ENCODE measurements at regions not wholly inside any gene's neighbourhood (a gene's known extent, or its start where the extent isn't known, plus 50 kb on each side); places are given as distances from the start of the nearest gene placed in this dataset.

DNA sequence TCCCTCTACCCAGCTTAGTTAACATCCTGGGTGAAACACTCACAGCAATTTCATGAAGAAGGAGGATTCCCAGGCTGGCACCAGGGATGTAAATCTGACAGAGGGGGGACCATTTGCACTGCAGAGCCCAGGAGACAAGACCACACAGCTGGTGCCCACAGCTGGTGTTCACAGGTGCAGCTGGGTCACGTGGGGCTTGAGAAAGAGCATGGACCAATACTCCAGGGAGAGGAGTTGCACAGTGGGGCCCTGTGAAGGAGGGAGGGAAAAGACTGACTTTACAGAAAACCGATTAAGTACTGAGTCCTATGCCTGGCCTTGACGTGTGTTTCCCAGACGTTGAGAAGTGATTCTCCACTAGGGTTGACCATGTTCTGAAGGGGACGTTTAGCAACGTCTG lies 1316.7 kb upstream of the TMEM132C start:
- H3K27ac ChIP-seq (ENCODE audit: low read length), result no peak overlapping the region
- no peaks in the 10 kb centered on the region for H4K20me1 ChIP-seq (ENCODE audit: insufficient read depth)
- TF ChIP-seq RAD21 (conservative IDR thresholded peaks at IDR 0.05), result no peak
- TF ChIP-seq, protein P1, sequence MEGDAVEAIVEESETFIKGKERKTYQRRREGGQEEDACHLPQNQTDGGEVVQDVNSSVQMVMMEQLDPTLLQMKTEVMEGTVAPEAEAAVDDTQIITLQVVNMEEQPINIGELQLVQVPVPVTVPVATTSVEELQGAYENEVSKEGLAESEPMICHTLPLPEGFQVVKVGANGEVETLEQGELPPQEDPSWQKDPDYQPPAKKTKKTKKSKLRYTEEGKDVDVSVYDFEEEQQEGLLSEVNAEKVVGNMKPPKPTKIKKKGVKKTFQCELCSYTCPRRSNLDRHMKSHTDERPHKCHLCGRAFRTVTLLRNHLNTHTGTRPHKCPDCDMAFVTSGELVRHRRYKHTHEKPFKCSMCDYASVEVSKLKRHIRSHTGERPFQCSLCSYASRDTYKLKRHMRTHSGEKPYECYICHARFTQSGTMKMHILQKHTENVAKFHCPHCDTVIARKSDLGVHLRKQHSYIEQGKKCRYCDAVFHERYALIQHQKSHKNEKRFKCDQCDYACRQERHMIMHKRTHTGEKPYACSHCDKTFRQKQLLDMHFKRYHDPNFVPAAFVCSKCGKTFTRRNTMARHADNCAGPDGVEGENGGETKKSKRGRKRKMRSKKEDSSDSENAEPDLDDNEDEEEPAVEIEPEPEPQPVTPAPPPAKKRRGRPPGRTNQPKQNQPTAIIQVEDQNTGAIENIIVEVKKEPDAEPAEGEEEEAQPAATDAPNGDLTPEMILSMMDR (IDR thresholded peaks at IDR 0.05; ENCODE audit: poor library complexity, severe bottlenecking), result no peak
- TF ChIP-seq POLR2AphosphoS5 (IDR thresholded peaks at IDR 0.05), result no peak
- TF ChIP-seq, protein P2, sequence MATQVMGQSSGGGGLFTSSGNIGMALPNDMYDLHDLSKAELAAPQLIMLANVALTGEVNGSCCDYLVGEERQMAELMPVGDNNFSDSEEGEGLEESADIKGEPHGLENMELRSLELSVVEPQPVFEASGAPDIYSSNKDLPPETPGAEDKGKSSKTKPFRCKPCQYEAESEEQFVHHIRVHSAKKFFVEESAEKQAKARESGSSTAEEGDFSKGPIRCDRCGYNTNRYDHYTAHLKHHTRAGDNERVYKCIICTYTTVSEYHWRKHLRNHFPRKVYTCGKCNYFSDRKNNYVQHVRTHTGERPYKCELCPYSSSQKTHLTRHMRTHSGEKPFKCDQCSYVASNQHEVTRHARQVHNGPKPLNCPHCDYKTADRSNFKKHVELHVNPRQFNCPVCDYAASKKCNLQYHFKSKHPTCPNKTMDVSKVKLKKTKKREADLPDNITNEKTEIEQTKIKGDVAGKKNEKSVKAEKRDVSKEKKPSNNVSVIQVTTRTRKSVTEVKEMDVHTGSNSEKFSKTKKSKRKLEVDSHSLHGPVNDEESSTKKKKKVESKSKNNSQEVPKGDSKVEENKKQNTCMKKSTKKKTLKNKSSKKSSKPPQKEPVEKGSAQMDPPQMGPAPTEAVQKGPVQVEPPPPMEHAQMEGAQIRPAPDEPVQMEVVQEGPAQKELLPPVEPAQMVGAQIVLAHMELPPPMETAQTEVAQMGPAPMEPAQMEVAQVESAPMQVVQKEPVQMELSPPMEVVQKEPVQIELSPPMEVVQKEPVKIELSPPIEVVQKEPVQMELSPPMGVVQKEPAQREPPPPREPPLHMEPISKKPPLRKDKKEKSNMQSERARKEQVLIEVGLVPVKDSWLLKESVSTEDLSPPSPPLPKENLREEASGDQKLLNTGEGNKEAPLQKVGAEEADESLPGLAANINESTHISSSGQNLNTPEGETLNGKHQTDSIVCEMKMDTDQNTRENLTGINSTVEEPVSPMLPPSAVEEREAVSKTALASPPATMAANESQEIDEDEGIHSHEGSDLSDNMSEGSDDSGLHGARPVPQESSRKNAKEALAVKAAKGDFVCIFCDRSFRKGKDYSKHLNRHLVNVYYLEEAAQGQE (IDR thresholded peaks at IDR 0.05; ENCODE audit: borderline replicate concordance), result no peak
- TF ChIP-seq MXI1 (conservative IDR thresholded peaks at IDR 0.05; ENCODE audit: poor library complexity, severe bottlenecking), result no peak
- no peak for TF ChIP-seq TAF1 (IDR thresholded peaks at IDR 0.05; ENCODE audit: low read depth)
- no peak for TF ChIP-seq SMC3 (conservative IDR thresholded peaks at IDR 0.05; ENCODE audit: poor library complexity)
- no peak for TF ChIP-seq EP300 (conservative IDR thresholded peaks at IDR 0.05; ENCODE audit: poor library complexity, severe bottlenecking)
- TF ChIP-seq EZH2 (IDR thresholded peaks at IDR 0.05; ENCODE audit: borderline replicate concordance, insufficient read depth, low read length, poor library complexity, severe bottlenecking), result no peak
- no peak overlapping the region for H3K4me2 ChIP-seq (ENCODE audit: low read length)
- H3K79me2 ChIP-seq (replicated peaks; ENCODE audit: insufficient read depth, low read length), result no peaks in the 10 kb centered on the region
- H3K9ac ChIP-seq (ENCODE audit: low read length), result no peak overlapping the region
- no peaks in the 10 kb centered on the region for H3K36me3 ChIP-seq (ENCODE audit: insufficient read depth, low read length)
- H3K9me3 ChIP-seq (ENCODE audit: low read length), result no peaks in the 10 kb centered on the region
- no peaks in the 10 kb centered on the region for H3K27me3 ChIP-seq (ENCODE audit: insufficient read depth, low read depth, low read length)
- H3K4me3 ChIP-seq (ENCODE audit: low read length), result no peak overlapping the region
- no peaks in the 10 kb centered on the region for H3K9me2 ChIP-seq (ENCODE audit: insufficient read depth, low read length)
- no peak overlapping the region for H2AFZ ChIP-seq (ENCODE audit: low read depth, low read length)
- H3F3A ChIP-seq (ENCODE audit: insufficient read depth, low read length, poor library complexity, severe bottlenecking), result no peaks in the 10 kb centered on the region

DNA sequence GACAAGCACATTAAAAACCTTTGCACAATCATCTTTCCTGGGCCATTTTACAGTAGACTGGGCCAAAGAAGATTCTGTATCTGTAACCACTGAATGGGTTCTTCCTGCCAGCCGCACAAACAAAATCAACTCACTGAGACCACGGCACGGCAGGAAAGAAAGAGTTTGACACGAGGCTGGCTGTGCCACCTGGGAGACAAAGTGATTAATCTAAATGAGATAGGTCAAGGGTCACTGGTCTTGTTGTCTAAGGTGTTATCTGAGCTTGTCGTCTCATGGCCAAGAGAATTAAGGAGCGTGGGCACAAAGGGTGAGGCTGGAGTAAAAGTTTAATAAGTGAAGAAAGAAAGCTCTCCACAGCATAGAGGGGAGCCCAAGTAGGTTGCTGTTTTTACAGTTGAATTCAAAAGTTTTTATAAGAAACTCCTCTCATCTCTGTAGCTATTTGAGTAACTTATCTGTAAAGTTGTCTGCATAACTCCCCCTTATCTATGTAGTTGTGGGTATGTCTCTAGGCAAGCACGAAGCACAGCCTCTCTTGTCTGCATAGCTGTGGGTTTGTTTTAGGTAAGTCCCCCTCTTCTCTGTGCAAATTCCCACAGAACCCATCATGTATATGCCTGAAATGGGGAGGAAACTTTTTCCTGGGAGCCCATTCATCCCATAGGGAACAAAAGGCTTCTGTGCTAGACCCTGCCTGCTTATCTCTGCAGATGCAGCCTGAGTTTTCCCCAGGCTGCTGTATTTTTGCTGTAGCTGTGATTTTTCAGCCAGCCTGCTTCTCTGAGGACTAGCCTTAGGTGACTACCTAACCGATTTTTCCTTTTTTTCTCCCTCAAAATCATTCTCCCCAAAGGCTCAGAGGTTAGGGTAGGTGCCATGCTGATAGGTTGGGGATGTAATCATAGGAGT lies 1314.6 kb upstream of the TMEM132C start:
- Histone ChIP-seq H3K27me3 (ENCODE audit: insufficient read depth, low read depth, low read length) (no peaks in the 10 kb centered on the region), H2AFZ (ENCODE audit: low read depth, low read length) (no peak overlapping the region), H3K9me3 (ENCODE audit: low read length) (no peaks in the 10 kb centered on the region)

More for the DNA sequence above, 1314.6 kb upstream of the TMEM132C start:
- H3K9me2 ChIP-seq (ENCODE audit: insufficient read depth, low read length), result no peaks in the 10 kb centered on the region
- H3K9ac ChIP-seq (ENCODE audit: low read length), result no peak overlapping the region
- H4K20me1 ChIP-seq (ENCODE audit: insufficient read depth), result no peaks in the 10 kb centered on the region
- H3K27ac ChIP-seq (ENCODE audit: low read length), result no peak overlapping the region
- no peaks in the 10 kb centered on the region for H3F3A ChIP-seq (ENCODE audit: insufficient read depth, low read length, poor library complexity, severe bottlenecking)
- H3K4me2 ChIP-seq (ENCODE audit: low read length), result no peak overlapping the region
- no peaks in the 10 kb centered on the region for H3K36me3 ChIP-seq (ENCODE audit: insufficient read depth, low read length)
- H3K79me2 ChIP-seq (replicated peaks; ENCODE audit: insufficient read depth, low read length), result no peaks in the 10 kb centered on the region
- no peak overlapping the region for H3K4me3 ChIP-seq (ENCODE audit: low read length)
- TF ChIP-seq EZH2 (IDR thresholded peaks at IDR 0.05; ENCODE audit: borderline replicate concordance, insufficient read depth, low read length, poor library complexity, severe bottlenecking) (no peak), POLR2AphosphoS5 (IDR thresholded peaks at IDR 0.05) (no peak), MXI1 (conservative IDR thresholded peaks at IDR 0.05; ENCODE audit: poor library complexity, severe bottlenecking) (no peak), TAF1 (IDR thresholded peaks at IDR 0.05; ENCODE audit: low read depth) (no peak), RAD21 (conservative IDR thresholded peaks at IDR 0.05) (no peak), EP300 (conservative IDR thresholded peaks at IDR 0.05; ENCODE audit: poor library complexity, severe bottlenecking) (no peak), SMC3 (conservative IDR thresholded peaks at IDR 0.05; ENCODE audit: poor library complexity) (no peak)
- TF ChIP-seq, protein P2 (IDR thresholded peaks at IDR 0.05; ENCODE audit: borderline replicate concordance), result no peak
- TF ChIP-seq, protein P1 (IDR thresholded peaks at IDR 0.05; ENCODE audit: poor library complexity, severe bottlenecking), result no peak
